Mucosa of descending colon (tissue), 3 donors: ENCODE measurements at regions not wholly inside any gene's neighbourhood (a gene's known extent, or its start where the extent isn't known, plus 50 kb on each side); places are given as distances from the start of the nearest gene placed in this dataset.
"Not testable (repeated sequence)": the region's sequence is repeated elsewhere in the genome, so short reads cannot be mapped to it uniquely, and the experiment has no call there.

Experiments
- ATAC-seq: fragments of 200-7000 bp; cut with Tn5 transposase; one replicate; pipeline ENCODE4 v1.9.1; 2020; ENCODE audit warnings: mild to moderate bottlenecking, moderate library complexity
- DNase-seq, 3 donors: peaks; one replicate each; pipeline ENCODE4 v3.0.0-alpha.2; 2020
- H3K36me3 ChIP-seq: fragments of 200-600 bp; one replicate; pipeline ENCODE4 v1.8.0; 2021; ENCODE audit warnings: low read depth, mild to moderate bottlenecking
- H3K4me1 ChIP-seq: fragments of 200-600 bp; one replicate; pipeline ENCODE4 v1.8.0; 2021; ENCODE audit warnings: low read depth, mild to moderate bottlenecking
- H3K4me3 ChIP-seq: fragments of 200-600 bp; one replicate; pipeline ENCODE4 v1.8.0; 2021; ENCODE audit warnings: mild to moderate bottlenecking
- H3K9me3 ChIP-seq: fragments of 200-600 bp; one replicate; pipeline ENCODE4 v1.8.0; 2021; ENCODE audit warnings: mild to moderate bottlenecking
- CTCF ChIP-seq: fragments of 200-600 bp; IDR thresholded peaks from one replicate; pipeline ENCODE4 v1.8.0; 2022; ENCODE audit warnings: antibody characterized with exemption, mild to moderate bottlenecking
- intact Hi-C, 2 donors: fragments of 100-400 bp; cut with DNase I in 1 of 2; cut with micrococcal nuclease in 1 of 2; formaldehyde crosslinking; loops; one replicate each; pipeline versions ENCODE4 v1.11.0 to v1.11.1; 2022; cut with DNase I, micrococcal nuclease
- donor health status: DM: no; HTN: no; CAD: no; lungs with moderate emphysema.
- donor health status: DM: no; HTN: no; CAD: no.
- donor health status: DM: no; HTN: yes; CAD: no.

DNA sequence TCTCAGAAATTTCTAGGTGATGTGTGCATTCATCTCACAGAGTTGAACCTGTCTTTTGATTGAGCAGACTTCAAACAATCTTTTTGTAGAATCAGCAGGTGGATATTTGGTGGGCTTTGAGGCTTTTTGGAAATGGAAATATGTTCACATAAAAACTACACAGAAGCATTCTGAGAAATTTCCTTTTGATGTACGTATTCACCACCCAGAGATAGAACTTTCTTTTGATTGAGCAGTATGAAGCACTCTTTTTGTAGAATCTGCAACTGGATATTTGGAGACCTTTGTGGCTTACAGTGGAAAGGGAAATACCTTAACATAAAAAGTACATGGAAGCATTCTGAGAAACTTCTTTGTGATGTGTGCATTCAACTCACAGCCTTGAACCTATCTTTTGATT lies 3515.0 kb downstream of the GOLGA6L6 start:
- TF ChIP-seq CTCF = no peak
- Histone ChIP-seq H3K36me3 (no peaks in the 10 kb centered on the region), H3K4me1 (no peaks in the 10 kb centered on the region), H3K4me3 (no peak overlapping the region), H3K9me3 (peaks cover 95% of the 10 kb centered on the region)
- ATAC-seq = no peak
- intact Hi-C loops = no loop called here
- DNase-seq = no peak

GRCh38 chr15:17022040-17022439 lies 3519.6 kb downstream of the GOLGA6L6 start:
- H3K36me3 ChIP-seq, intact Hi-C loops, H3K4me3 ChIP-seq, H3K4me1 ChIP-seq, DNase-seq, ATAC-seq: not testable (repeated sequence)
- H3K9me3 ChIP-seq = peaks cover 79% of the 10 kb centered on the region
